HG03159 (cell line): ENCODE measurements at regions not wholly inside any gene's neighbourhood (a gene's known extent, or its start where the extent isn't known, plus 50 kb on each side); places are given as distances from the start of the nearest gene placed in this dataset.

ENCODE experiments used
- ATAC-seq: cut with Tn5 transposase; IDR thresholded peaks from one replicate; pipeline ENCODE4 v1.9.1; 2021; ENCODE audit warnings: mild to moderate bottlenecking, moderate library complexity; ENCODE audit not compliant: unreplicated experiment

DNA sequence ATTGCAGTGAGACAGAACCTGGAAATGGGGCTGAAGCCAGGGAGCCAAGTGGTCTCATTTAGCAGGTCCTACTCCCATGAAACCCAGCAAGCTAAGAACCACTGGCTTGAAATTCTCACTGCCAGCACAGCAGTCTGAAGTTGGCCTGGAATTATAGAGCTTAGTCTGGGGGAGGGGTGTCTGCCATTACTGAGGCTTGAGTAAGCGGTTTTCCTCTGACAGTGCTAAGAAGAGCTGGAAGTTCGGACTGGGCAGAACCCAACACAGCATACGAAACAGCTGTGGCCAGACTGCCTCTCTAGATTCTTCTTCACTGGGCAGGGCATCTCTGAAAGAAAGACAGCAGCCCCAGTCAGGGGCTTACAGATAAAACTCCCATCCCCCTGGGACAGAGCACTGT lies 305.7 kb upstream of the SETBP1 start:
- ATAC-seq: no peak

DNA sequence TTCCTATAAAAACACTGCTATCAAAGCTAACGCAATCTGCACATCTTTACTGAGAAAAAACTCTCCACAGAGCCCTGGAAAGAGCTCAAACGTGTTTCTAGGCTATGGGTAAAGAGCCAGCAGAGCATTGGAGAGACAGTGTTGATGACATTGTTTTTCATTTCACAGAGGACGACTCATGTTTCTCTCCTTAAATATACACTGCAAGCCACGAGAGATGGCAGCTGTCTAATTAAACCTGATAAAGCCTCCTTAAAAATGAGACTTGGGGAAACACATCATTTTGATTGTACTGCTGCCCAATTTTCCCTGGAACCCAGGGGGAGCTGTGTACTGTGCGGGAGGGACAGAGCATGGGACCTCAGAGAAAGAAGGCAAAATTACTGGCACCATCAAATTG lies 294.3 kb upstream of the SETBP1 start:
- no peak for ATAC-seq

DNA sequence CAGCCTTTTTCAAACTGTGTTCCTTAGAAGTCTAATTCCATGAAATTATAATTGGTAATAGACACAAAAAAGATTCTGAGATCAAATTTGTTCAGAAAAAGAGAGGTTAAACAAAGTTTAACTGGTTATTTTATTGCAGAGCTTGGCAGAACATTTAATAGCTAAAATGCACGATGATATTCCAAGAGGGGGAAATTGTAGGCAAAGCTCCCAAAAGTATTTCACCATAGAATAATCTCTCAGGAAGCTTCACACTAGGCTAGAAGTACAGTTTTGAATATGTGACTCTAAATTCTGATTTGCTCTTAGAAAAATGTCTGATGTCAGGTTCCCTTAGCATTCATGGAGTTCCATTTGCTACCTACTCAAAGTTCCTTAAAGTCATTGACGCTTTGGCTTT lies 292.4 kb upstream of the SETBP1 start:
- ATAC-seq: no peak

DNA sequence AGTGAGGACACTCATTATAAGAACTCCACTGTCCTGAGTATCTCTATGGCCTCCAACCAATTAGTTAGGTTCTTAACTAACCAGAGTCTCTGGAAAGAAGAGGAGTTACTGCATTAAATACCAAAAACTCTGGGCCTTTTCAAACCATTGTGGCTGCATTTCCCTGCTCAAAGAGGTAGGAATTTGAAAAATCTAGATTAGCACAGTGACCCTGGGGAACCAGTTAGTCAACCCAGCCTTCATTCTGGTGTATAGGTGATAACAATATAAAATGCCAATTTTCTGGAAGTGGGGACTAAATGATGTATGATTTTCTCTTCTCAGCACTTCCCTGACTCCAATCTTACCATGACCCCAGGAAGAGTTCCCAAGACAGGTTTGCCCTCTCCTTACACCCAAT lies 287.8 kb upstream of the SETBP1 start:
- no peak for ATAC-seq

GRCh38 chr18:44393406-44393805 lies 287.3 kb upstream of the SETBP1 start:
- ATAC-seq: no peak

- ATAC-seq: no peak
These were observed 284.1 kb upstream of the SETBP1 start for GRCh38 chr18:44396550-44396949.

DNA sequence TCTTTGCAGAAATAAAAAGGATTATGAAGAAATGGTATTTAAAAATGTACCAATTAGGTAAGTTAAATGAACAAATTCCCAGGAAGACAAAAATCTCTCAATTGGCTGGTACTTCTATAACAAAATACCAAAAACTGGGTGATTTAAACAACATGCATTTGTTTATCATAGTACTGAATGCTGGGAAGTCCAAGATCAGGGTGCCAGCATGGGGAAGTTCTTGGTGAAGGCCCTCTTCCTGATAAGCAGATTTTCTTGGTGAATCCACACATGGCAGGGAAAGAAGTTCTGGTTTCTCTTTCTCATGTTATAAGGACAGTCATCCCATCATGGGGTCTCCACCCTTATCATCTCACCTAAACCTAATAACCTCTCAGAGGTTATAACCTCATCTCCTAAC lies 271.6 kb upstream of the SETBP1 start:
- ATAC-seq: no peak

GRCh38 chr18:44409515-44409914 lies 271.2 kb upstream of the SETBP1 start:
- no peak for ATAC-seq

DNA sequence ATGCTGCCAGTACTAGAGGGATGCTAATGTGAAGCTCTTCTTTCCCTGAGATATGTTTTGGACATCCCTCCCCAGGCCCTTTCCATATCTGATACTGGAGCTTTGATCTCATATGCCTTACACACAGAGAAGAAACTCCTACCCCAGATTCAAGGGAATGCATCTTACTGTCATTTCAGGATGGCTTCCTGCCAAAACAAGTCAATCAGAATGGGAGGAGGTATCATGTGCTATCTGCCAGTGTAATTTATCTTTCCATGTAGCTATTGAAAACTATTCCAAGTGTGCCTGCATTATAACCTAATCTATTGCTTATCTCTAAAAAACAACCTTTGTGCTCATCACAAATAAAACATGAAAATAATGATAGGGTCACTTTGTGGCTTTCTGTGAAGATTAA lies 269.9 kb upstream of the SETBP1 start:
- no peak for ATAC-seq

DNA sequence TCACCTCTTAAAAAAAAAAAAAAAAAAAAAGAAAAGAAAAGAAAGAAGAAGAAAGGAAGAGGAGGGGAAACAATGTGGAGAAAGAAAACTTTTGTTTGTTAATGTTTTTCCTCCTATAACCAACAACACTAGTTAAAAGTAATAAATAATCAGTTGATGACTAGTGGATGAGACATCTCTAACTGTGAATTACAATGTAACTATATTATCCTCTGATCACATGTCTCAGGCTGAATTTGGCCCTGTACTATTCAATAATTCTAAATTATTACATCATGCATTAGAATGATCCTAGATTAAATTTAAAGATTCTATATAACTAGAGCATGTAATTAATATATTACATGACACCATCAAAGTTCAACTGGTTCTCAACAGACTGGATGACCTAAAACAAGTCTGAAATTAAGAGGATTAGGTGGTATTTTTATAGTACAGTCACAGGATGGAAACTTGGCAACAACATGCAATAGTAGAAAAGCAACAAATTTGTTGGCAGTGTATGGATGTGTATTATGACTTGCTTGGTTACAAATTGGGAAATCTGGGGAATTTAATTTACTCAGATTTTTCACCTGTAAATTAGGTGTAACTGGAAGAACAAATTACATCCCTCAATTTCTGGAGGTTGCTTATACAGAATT lies 269.3 kb upstream of the SETBP1 start:
- ATAC-seq: no peak

DNA sequence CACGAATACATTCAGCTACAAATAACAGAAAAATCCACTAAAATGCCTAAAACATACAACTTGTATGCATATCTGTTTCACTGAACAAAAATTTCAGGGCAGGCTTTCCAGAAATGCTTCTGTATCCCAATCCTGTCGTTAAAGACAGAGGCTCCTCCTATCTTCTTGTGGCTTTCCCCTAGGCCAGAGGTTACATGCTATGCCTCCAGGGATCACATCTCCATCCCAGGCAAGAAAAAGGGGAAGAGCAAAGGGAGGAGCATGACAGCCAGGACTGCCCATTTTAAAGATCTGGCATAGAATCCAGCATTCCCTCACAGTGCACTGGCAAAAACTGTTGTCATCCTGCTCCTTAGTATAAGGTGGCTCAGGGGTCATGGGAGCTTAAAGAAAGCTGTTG lies 268.7 kb upstream of the SETBP1 start:
- no peak for ATAC-seq

- ATAC-seq: no peak
These were observed 256.7 kb upstream of the SETBP1 start for GRCh38 chr18:44423814-44424644.

DNA sequence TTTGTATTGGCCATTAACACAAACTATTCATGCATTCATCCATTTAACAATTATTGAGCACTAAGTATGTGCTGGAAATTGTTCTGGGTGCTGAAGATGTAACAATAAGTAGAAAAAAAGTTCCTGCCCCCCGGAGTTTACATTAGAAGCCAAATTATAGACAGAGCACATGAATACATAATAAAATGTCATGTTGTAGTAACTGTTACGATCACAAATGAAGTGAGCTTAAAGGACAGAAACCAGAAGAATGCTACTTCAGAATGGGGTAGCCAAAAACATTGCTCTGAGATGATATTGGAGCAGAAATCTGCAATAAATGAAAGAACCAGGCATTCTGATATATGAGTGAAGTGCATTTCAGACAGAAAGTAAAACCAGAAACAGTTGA lies 256.0 kb upstream of the SETBP1 start:
- no peak for ATAC-seq

DNA sequence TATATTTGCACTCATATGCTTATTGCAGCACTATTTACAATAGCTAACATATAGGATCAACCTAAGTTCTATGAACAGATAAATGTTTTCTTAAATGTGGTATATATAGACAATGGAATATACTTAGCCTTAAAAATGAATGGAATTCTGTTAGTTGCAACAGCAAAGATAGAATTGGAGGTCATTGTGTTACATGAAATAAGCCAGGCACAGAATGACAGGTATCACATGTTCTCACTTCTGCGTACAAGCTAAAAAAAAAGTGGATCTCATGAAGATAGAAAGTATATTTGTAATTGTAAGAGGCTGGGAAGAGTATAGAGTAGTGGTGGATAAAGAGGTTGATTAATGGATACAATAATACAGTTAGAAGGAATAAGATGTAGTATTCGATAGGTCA lies 255.5 kb upstream of the SETBP1 start:
- ATAC-seq: no peak

- ATAC-seq: no peak
These were observed 243.1 kb upstream of the SETBP1 start for GRCh38 chr18:44437603-44438002.

DNA sequence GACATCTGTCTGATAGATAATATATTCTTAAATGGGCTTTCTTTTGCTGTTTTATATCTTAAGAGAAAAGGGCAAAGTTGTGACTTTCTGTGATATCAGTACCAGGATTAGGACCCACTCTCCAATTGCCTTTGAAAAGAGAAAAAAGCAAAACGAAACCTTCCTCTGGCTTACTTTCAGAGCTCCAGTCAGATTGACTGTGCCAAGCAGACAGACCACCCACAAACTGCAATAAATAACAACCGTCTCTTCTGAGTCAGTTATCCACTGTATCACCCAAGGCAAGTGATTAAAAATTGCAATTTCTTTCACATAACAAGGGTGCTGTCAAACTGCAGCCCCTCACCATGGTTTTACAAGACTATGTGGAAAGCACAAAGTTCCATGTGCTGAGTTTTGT lies 230.5 kb upstream of the SETBP1 start:
- ATAC-seq: no peak

DNA sequence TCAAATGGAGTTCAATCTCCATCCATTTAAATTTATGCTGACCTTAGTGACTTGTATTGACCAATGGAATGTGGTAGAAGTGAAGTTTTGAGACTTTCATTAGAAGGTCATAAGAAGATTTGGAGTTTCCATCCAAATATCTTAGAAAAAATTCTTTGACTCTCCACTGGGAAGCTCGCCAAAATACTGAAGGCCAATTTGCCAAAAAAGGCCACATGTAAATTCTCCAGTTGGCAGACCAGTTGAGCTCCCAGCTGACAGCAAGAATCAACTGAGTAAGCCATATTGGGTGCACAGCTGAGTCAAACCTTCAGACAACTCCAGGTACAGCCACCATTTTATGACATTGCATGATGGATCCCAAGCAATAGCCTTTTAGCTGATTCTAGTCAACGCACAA lies 228.3 kb upstream of the SETBP1 start:
- no peak for ATAC-seq

- no peak for ATAC-seq
These were observed 227.2 kb upstream of the SETBP1 start for GRCh38 chr18:44453505-44453904.

GRCh38 chr18:44458777-44459176 lies 221.9 kb upstream of the SETBP1 start:
- no peak for ATAC-seq

DNA sequence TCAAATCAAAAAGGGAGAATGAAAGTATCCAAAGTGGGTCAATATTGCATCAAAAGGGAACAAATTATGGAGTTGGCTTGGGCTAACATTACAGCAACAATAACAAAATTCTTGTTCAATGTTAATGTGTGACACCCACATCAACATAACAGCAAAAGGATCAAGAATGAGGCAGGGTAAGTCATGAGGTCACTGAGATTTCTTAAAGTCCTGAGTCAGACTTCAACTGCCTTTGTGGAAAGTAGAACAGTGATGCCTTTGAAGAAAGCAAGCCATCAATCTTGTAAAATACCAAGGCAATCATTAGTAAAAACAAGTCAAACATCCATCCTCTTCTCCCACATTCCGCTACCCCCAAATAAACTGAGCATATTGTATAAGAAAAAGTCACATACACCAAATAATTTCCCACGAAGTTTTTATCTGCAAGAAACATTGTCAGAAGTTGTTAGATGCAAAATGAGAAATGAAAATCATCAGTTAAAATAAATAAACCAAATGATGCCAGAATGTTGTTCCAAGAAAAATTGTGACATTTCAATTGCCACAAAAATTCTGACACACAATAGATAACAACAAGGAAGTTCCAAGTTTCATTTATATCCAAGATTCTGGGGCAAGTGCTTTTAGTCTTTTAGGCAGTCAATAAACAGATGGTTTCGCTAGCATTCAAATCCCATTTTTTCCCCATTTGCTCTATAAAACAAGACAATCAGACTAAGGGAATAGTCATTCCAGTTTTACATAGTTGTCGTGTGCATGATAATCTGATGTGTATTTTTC lies 216.1 kb upstream of the SETBP1 start:
- ATAC-seq: no peak

GRCh38 chr18:44465381-44465841 lies 215.3 kb upstream of the SETBP1 start:
- no peak for ATAC-seq

DNA sequence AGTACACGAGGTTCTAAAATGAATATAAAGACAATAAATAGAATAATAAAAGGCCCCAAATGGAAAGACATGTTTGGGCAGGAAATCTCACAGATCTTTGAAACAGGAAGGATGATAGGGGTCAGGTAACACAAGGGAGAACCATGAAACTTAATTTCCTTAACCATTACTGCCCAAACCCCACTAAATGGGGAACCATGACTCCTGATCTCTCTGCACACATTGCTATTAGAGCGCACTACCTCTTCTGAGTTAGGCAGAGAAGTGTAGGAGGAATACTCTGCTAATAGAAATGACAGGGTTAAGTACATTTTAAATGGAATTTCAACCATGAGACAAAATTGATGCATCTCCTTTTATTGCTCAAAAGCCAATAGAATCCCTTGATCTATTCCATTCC lies 213.7 kb upstream of the SETBP1 start:
- ATAC-seq: no peak
